ENCODE measurements at regions not wholly inside any gene's neighbourhood (a gene's known extent, or its start where the extent isn't known, plus 50 kb on each side); places are given as distances from the start of the nearest gene placed in this dataset.

DNA sequence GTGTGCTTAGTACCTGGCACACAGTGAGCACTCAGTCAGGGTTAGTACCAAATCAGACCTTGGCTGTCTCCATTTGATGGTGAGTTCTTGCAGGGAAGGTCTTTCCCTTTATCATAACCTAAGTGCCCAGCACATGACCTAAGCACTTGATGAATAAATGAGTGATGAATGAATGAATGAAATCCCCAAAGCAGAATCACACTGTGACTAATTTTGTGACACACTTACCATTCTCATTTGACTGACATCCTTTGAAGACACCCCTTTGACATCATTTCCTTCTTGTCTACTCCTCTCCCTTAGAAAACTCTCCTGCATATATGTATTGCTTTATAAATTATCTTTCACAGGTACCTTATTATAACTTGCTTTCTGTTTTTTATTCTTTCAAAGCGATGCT lies 130.2 kb upstream of the ELL2 start:
- DNase-seq: no peak

DNA sequence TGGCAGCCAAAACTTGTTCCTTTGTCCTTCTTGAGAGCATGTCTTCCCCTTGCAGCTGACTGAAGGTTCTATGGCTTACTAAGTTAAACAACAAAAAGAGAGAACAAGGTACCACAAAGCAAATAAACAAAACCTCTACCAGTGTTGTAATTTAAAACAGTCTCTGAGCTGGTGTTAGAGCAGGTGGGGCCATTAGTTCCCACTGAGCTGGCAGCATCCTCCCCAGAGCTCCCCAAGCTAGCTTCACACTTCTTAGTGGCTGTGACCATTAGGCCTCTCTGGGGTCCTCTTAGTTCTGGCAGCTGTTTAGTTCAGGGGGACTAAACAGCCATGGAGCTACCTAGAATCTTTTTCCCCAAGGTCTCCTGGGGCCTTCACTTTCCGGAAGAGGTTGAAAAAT lies 128.6 kb upstream of the ELL2 start:
- DNase-seq: no peak

DNA sequence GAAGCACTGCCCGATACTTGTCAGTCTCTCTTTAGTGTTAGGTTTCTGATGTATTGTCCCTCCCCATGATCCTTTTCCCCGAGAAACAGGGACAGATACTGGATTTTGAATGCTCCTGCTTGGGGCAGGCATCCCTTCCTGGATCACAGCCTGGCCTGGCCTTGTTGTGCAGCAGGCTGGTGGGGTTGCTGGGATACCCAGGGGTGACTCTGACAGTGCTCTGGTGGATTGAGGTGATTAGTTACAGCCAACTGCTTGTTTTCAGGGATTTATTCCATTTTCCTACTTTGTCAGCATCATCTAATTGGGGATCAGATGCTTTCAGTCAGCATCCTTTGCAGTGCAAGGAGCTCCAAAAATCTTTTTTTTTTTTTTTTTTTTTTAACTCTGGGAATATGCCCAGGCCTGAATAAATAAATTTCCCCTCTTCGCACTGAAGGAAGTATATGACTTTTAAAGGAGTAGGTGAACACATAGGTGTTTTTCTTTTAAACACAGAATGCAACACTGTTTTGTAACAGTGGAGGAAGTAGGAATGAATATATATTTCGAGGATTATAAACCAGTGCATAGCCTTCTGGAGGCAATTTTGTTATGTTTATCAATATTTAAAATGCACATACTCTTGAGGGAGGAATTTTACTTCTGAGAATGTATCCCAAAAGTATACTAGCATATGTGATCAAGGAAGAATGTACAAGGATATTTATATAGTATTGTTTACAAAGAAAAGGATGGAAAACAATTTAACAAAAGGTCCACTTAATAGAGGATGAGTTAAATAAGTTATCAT lies 127.3 kb upstream of the ELL2 start:
- DNase-seq: no peak

DNA sequence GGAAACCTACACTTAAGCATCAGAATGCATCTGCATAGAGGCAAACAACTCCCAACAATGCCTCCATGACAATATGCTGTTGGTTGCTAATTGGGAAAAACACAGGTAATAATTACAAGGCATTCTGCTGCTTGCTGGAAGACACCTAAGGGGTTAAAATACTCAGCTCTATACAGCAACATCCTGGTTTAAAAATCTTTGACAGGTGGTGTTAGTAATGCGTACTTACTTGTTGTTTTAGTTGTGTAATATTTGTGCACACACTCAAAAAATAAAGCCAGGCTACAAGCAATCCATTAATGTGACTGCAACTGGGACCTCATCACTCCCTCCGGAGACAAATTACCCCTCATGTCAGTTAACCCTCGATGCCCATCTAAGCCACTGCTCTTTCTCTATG lies 126.3 kb upstream of the ELL2 start:
- no peak for DNase-seq

DNA sequence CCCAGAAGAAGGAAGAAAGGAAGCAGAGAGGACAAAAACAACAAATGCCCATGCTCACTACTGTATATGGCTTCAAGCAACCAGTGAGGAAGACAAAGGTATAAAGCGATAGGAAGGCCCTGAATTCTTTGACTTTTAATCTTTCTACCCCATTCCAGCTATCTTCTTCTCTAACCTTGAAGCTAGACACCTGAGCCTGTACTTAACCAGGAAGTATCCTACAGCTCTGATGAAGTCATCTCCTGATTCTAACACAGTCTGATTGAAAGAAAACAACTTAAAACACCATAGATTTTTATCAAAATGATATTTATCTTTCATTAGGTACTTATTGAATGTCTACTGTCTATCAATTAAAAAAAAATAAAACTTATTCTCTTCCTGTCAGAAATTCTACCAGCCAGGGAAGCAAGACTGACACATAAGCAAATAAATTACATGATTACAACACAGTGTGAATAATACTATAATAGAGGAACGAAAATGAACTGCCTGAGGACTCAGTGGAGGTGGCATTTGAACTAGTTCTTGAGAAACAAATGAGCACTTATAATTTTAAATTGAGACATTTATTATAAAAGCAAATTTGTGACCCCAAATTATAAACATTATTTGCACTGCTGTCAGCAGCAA lies 123.3 kb upstream of the ELL2 start:
- no peak for DNase-seq

DNA sequence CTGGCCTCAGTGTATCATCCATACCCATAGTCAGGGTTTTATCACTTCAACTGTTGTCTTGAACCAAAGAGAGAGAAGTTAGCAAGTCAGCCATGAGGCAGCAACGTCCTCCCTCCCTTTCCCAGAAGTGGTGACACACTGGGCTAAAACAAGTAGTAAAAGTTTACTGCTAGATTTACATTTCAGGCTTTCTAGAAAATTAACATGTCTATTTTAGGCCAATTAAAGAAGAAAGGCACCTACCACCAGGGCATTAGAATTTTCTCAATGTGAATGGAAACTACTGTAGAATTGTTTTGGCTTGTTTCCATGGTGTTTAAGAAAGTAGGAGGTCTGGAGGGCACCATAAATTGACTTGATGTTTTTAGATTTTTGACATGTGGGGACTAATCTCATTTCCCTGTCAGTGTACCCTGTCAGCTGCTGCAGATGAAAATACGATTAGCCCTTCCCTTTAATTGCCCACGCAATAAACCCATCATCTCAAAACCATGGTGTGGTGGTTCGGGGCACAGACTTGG lies 121.8 kb upstream of the ELL2 start:
- no peak for DNase-seq

DNA sequence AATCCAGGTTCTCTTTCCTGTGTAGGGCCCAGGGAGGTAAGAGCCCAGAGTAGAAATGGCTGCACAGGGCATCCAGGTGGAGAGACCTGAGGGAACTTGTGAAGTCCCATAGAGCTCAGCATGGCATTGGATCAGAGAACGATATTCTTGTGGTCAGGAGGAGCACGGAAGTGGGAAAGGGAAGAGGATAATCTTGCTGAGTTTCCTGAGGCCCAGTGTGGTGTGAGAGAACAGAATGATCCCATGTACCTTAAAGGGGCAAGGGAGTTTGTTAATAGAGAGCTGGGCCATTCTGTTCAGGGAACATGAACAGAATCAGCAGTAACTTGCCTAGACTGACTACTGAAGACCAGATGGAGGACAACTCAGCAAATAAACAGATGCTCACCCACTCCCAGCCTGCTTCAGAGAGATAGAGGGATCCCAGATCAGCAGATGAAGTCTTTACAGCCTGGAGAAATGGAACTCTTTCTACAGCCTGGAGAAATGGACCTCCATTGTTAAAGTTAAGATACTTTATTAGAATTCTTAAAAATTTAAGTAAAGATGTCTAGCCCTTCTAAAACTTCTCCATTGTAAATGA lies 119.7 kb upstream of the ELL2 start:
- no peak for DNase-seq

DNA sequence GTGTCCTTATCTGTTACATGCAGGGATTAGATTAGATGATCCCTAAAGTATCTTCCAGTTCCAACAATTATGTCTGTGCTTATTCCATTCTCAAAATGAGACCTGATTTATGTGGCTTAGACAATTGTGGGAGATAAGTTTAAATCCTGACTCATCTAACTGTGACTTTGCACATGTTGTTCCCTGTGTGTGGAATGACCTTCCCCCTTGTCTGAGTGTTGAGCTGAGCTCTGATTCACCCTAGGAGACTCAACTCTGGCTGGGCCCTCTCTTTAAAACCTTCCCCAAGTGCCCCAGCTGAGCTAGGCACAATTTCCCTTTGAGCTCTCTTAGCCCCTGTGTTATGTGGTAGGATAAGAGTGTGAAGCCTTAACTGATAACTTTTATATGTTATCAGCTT lies 118.9 kb upstream of the ELL2 start:
- DNase-seq: no peak

DNA sequence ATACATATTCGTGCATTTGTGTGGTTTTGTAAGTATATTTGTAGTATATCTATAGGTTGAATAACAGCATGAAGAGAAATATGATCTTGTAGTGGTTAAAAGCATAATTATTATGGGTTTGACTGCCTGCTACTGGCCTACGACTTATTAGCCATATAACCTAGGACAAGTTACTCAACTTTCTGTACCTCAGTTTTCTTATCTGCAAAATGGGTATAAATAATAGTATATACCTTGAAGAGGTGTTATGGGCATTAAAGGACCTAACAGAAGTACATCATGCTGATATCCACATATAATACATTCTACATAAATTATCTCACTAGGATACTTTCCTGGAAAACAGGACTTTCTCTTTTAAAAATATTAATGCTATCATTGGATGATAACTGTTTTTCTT lies 118.3 kb upstream of the ELL2 start:
- no peak for DNase-seq

DNA sequence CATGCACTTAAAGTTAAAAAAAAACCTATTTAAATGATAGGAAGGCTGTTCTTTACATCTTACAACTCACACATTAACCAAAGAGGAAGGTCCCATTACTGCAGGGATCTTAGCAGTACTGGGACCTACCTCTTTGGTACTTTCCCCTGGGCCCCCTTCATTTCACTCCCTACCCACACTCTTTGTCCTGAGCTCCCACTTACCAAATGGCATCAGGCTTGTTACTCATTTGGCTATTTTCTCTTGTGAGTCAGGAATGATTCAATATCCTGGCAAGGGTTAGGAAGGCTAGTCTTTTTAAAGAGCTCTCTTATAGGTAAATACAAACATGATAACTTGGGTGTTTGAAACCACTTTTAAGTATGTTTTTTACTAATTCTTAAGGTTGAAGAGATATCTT lies 117.4 kb upstream of the ELL2 start:
- DNase-seq: no peak

DNA sequence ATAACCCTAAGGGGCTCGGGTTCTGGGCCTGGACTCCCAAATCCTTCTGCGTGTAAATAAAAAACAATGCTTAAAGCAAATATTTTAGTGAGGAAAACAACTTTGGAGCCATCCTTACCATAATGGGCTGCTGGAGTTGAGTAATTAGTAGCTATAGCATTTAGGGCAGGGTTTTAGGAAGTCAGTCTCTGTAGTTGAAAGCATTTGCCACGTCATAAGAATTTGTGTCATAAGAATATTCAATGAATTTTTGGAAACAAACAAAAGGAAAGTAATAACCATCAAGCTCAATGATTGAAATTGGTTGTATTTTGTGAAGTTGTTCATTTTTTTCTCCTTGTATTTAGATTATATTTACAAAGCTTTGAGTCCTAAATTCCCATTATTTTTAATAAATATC lies 114.8 kb upstream of the ELL2 start:
- no peak for DNase-seq

DNA sequence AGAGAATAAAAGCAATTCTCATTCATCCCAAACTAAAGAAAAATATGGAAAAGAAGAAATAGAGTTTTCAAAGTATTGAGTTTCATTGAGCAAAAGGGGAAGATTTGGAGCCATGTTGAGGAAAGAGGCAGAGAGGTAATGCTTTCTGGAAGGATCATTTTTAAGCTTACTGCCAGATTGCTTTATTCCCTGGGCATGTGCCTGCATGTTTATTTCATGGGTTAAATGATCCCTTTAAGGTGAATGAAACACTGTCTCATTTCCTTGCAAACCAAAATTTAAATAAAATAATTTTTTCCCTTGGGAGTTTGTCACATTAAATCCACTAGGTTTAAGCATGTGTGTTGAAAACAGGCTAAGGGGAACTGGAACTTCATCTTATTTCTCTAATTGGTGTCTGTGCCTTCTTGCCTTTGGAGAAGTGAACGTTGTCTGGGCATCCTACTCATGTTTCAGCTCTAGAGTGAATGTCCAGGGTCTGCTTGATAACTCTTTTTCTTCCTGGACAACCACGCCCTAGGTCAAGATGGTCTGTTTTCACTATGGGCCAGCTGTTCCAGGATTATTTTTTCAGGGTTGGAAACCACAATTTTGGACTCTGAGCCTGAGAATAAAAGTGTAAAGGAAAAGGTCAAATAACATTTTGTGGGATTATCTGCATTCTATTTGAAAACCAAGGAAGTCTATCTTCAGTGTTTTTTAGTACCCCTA lies 114.1 kb upstream of the ELL2 start:
- DNase-seq: no peak

DNA sequence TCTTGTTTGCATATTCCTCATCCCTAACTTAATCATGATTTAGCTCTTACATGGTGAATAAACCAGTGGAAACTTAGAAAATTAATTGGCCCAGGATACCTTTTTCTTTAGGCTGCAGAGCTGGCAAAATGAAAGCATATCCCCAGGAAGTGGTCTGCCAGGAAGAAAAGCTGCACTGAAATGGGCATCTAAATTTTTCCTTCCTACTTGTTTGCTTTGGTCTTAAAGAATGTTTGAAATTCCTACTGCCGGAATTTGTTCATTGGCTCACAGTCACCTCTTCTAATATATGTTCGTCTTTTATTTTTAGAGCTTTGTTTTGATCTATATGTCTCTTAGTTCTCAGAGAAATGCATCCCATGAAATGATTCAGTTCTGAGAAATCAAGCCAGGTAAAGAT lies 113.2 kb upstream of the ELL2 start:
- no peak for DNase-seq

DNA sequence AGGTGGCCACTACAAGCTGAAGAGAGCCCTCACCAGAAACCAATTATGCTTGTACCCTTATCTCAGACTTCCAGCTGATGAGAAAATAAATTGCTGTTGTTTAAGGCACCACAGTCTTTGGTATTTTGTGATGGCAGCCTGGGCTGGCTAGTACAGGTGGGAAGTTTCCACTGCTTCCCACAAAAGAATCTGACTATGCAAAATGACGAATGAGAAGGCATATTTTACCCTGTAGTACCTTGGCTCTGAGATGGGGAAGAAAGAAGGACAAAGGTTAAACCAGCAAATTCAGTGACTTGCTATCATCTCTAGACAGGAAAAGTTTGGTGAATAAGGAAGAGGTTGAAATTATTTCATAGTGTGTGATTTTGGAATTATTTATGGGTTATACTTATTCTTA lies 112.8 kb upstream of the ELL2 start:
- no peak for DNase-seq

DNA sequence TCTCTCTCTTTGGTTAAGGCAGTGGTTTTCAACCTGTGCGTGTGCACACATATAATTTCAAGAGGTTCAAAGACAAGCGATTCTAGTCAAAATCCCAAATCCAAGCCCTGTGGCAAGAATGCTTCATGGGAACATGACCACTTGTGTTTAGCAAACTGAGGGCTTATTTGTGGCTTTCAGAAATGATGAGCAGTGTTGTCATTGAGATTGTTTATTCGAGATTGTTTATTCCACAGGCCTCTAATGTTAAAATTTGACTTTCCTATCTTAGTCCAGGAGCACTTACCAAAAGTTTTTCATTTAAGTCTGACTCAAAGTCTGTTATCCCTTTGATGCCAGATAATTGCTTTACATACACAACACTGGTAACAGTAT lies 111.1 kb upstream of the ELL2 start:
- no peak for DNase-seq

DNA sequence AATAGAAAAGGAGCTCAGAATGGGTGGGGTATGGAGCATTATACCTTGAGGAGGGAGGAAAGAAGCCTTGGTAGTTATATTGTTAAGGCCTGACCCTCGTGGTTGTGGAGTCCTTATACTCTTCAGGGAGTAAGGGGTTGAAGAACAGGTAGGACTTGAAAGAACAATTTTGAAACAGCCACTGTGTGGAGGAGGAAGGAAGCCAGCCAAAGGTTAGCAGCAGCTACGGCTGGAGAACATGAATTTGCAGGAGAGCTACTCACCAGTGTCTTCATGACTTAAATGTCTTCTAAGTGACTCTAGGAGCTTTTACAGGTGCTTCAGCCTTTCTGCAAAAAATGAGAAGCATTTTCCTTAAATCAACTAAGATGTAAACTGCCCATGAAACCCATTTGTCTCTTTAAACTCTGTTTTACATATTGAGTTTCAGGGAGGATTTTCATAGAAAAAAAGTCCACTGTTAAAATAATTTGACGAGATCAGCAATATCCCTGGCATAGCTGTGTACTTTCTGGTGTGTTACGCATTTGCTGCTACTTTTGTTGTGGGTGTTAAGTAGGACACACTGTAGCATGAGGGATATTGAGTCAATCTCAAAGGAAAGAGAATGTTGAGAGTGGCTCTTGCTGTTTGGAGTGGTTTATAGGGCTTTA lies 110.6 kb upstream of the ELL2 start:
- DNase-seq: no peak

DNA sequence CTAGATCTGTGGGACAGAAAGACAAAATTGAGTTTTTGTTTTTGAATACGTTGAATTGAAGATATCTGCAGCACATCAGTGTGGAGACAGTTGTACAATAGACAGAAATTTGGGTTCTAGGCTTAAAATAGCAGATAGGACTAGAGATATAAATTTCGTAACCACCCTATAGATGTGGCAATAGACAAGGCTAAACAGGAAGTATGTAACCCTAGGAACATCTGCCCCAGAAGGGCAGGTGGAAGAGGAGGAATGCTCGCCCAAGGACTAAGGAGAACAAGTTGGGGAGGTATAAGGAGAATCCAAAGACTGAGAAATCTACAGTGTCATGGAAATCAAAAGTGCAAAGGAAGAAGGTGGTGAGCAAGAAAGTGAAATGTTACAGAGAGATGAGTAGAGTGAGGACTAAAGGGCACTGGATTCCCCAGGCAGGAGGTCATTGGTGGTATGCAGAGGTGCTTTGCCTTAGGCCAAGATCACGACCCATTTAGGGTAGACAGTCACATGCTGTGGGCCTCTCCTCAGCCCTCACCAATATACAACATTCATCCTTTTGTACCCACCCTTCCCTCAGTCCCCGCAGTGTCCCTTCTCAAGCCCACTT lies 109.1 kb upstream of the ELL2 start:
- no peak for DNase-seq

DNA sequence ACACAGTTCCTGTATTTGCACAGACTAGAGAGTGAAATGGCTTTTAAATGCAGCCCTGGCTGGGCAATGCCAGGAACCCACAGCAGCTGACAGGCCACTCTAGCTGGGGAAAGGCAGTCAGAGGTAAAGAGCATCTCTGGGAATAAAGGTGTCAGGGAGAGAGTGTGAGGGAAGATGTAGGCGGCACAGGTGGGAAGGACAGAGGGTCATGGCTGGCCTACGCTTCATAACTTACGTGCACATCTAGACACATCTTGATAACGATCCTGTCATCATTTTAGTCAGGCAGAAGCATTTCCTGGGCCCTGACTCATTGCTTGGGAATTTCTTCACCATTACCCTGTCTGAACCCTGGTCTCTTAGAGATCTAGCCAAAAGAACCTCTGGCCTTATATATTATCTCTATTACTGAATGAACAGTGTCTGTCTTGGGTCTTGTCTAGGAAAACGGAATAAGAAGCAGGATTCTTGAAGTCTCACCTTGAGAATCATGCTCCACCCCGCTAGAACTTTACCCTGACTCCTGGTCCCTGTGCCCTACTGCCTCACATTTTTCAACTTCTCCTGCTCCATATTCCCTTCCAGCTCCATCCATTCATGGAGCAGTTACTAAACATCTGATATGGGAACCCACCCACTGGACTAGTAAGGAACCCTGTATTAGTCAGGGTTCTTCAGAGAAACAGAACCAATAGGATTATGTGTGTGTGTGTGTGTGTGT lies 106.4 kb upstream of the ELL2 start:
- no peak for DNase-seq

DNA sequence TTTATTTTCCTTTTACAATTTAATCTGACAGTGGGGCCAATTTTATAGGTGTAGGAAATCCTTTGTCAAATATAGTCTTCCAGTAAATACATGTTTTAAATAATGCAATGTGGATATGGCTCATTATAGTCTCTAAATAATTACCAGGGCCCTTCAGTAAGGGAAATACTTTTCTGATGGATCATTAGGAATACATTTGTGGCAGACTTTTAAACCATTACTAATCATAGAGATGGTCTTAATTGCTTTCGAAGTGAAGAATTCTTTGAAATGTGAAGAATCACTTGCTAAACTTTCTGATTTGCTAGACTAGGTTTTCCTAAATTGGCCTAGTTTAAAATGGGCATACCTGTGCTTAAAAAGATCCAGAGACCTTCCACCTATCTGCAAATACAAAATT lies 105.6 kb upstream of the ELL2 start:
- no peak for DNase-seq

DNA sequence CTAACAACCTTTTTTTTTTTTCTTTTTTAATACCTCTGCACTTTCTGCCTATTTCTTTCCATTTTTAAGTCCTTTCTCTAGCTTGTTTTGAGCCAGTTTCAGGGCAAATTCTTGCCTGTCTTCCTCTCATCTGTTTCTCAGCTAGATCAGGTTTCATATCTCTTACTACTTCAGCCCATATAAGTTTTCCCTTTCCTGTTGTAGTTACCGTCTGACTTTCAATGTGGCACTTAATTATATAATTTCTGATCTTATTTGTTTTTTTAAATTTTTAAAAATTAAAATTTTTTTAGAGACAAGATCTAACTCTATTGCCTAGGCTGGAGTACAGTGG lies 104.7 kb upstream of the ELL2 start:
- no peak for DNase-seq

DNA sequence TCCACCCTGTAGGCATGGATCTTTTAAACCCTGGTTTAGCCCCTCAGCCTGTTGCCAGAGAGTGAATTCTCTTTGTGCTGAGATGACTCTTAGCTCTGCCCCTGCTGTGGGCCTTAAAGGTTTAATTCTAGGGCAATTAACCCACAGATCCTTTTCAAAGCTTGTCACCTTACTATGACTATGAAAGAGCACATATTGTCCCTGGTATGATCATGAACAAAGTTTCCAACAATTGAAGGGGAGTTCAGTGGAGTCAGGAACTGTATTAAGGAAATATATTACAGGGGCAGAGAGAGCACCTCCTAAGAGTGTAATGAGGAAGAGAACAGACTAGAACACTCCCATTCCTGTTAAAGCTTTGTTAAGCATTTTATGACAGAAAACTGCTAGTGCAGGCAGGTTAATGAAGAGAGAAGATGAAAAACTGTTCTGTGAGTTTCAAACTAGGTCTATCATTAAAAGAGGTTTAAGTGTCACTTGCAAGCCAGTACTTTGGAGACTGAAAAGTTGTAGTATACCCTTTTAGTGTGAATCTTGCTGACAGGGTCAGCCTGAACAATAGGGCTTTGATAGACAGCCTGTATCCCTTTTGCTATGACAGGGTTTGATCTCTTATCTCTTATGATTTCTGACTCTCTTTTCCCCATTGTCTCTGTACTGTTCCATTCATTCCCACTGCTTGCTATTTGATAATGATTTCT lies 104.2 kb upstream of the ELL2 start:
- no peak for DNase-seq

DNA sequence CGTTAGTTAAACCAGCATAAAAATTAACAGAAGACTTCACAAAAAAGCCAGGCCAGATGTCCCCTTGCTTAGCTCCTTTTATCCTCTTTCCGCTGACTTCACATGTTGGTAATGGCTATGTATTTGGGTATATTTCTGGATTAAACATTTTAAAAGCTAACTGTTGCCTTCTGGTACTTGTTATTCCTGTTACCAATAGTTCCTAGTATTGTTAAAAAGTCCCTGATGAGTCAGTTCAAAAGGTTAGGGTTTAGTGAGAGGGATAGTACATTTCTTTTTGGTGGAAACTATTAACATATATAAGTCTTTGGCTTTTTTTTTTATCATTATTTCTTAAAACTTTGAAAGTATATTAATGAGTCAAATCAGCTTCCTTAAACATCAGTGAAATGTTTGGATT lies 103.2 kb upstream of the ELL2 start:
- no peak for DNase-seq
